Muscle of leg (tissue), 3 donors: ENCODE measurements at regions not wholly inside any gene's neighbourhood (a gene's known extent, or its start where the extent isn't known, plus 50 kb on each side); places are given as distances from the start of the nearest gene placed in this dataset.

Experiments used
- DNase-seq: peaks from one replicate; pipeline ENCODE4 v3.0.0; 2013
- H3K27ac ChIP-seq: one replicate; pipeline ENCODE4 v1.5.1; 2013; ENCODE audit warnings: mild to moderate bottlenecking, low read length, control low read depth
- H3K27me3 ChIP-seq: one replicate; pipeline ENCODE4 v1.6.1; 2013; ENCODE audit warnings: low read length; ENCODE audit not compliant: control insufficient read depth, insufficient read depth
- H3K36me3 ChIP-seq: one replicate; pipeline ENCODE4 v1.6.1; 2013; ENCODE audit warnings: low read length; ENCODE audit not compliant: control insufficient read depth, insufficient read depth
- H3K4me1 ChIP-seq: one replicate; pipeline ENCODE4 v1.6.1; 2013; ENCODE audit warnings: low read length; ENCODE audit not compliant: control insufficient read depth, insufficient read depth
- H3K4me3 ChIP-seq: one replicate; pipeline ENCODE4 v1.5.1; 2013; ENCODE audit warnings: low read length, control low read depth
- H3K9me3 ChIP-seq: replicated peaks from 2 replicates; pipeline ENCODE4 v1.6.1; 2013; ENCODE audit warnings: low read depth, low read length; ENCODE audit not compliant: control insufficient read depth
- WGBS: methylation state at CpG from one replicate; pipeline ENCODE4 v1.1.5; 2013; ENCODE audit warnings: missing lambda C conversion rate; ENCODE audit not compliant: insufficient coverage; 5-methylcytosine and 5-hydroxymethylcytosine counted together

- peaks cover 7% of the 10 kb centered on the region for H3K4me1 ChIP-seq
- no peak overlapping the region for H3K4me3 ChIP-seq
- H3K27me3 ChIP-seq, result peaks cover 64% of the 10 kb centered on the region
- no peaks in the 10 kb centered on the region for H3K36me3 ChIP-seq
- no peak for DNase-seq
- 0% methylated on average over 2 of the region's 5 CpGs for WGBS
- no peaks in the 10 kb centered on the region for H3K9me3 ChIP-seq
- H3K27ac ChIP-seq, result no peak overlapping the region
Observed at GRCh38 chr20:56928007-56928406, 298.9 kb downstream of the TFAP2C start.

- peaks cover 54% of the 10 kb centered on the region for H3K27me3 ChIP-seq
- 17% methylated on average over 4 of the region's 7 CpGs for WGBS
Observed at GRCh38 chr20:56929606-56930005, 300.5 kb downstream of the TFAP2C start.

GRCh38 chr20:56930876-56931275 lies 301.8 kb downstream of the TFAP2C start:
- Histone ChIP-seq H3K4me3 (no peak overlapping the region), H3K27ac (no peak overlapping the region), H3K9me3 (no peaks in the 10 kb centered on the region), H3K27me3 (peaks cover 41% of the 10 kb centered on the region), H3K4me1 (no peaks in the 10 kb centered on the region), H3K36me3 (no peaks in the 10 kb centered on the region)
- DNase-seq, result no peak
- WGBS, result 90% methylated on average over 3 of the region's 6 CpGs

More at GRCh38 chr20:56929606-56930005, 300.5 kb downstream of the TFAP2C start:
- Histone ChIP-seq H3K4me1 (peaks cover 7% of the 10 kb centered on the region), H3K27ac (no peak overlapping the region), H3K36me3 (no peaks in the 10 kb centered on the region), H3K4me3 (no peak overlapping the region), H3K9me3 (no peaks in the 10 kb centered on the region)
- DNase-seq, result no peak

GRCh38 chr20:56932575-56933330 lies 303.6 kb downstream of the TFAP2C start:
- Histone ChIP-seq H3K9me3 (no peaks in the 10 kb centered on the region), H3K4me3 (no peak overlapping the region), H3K4me1 (no peaks in the 10 kb centered on the region), H3K27me3 (peaks cover 35% of the 10 kb centered on the region), H3K27ac (no peak overlapping the region), H3K36me3 (no peaks in the 10 kb centered on the region)
- WGBS, result 100% methylated on average over 1 of the region's 6 CpGs
- no peak for DNase-seq

GRCh38 chr20:56933331-56933698 lies 304.2 kb downstream of the TFAP2C start:
- Histone ChIP-seq H3K4me1 (no peaks in the 10 kb centered on the region), H3K27ac (no peak overlapping the region), H3K27me3 (peaks cover 30% of the 10 kb centered on the region), H3K4me3 (no peak overlapping the region), H3K9me3 (no peaks in the 10 kb centered on the region), H3K36me3 (no peaks in the 10 kb centered on the region)
- no peak for DNase-seq
- no CpG with 5 or more reads among the region's 3 CpGs for WGBS

- Histone ChIP-seq H3K36me3 (no peaks in the 10 kb centered on the region), H3K27me3 (peaks cover 18% of the 10 kb centered on the region), H3K4me1 (no peaks in the 10 kb centered on the region), H3K27ac (no peak overlapping the region), H3K9me3 (no peaks in the 10 kb centered on the region), H3K4me3 (no peak overlapping the region)
- 67% methylated on average over 4 of the region's 6 CpGs for WGBS
- DNase-seq, result no peak
Observed at GRCh38 chr20:56934888-56935287, 305.8 kb downstream of the TFAP2C start.

- no peak overlapping the region for H3K27ac ChIP-seq
- H3K4me3 ChIP-seq, result no peak overlapping the region
- H3K9me3 ChIP-seq, result no peaks in the 10 kb centered on the region
- no peaks in the 10 kb centered on the region for H3K36me3 ChIP-seq
- H3K4me1 ChIP-seq, result no peaks in the 10 kb centered on the region
- DNase-seq, result no peak
- H3K27me3 ChIP-seq, result peaks cover 16% of the 10 kb centered on the region
Observed at GRCh38 chr20:56940466-56940865, 311.4 kb downstream of the TFAP2C start.

GRCh38 chr20:56941101-56941686 lies 312.1 kb downstream of the TFAP2C start:
- H3K9me3 ChIP-seq, result no peaks in the 10 kb centered on the region
- no peak overlapping the region for H3K4me3 ChIP-seq
- H3K27me3 ChIP-seq, result peaks cover 21% of the 10 kb centered on the region
- no peak overlapping the region for H3K27ac ChIP-seq
- WGBS, result 100% methylated on average over 1 of the region's 8 CpGs
- no peaks in the 10 kb centered on the region for H3K4me1 ChIP-seq
- DNase-seq, result no peak
- no peaks in the 10 kb centered on the region for H3K36me3 ChIP-seq

GRCh38 chr20:56943946-56944945 lies 315.1 kb downstream of the TFAP2C start:
- H3K4me1 ChIP-seq, result no peaks in the 10 kb centered on the region
- H3K9me3 ChIP-seq, result no peaks in the 10 kb centered on the region
- no peak for DNase-seq
- H3K27ac ChIP-seq, result no peak overlapping the region
- no peaks in the 10 kb centered on the region for H3K36me3 ChIP-seq
- no peak overlapping the region for H3K4me3 ChIP-seq
- peaks cover 28% of the 10 kb centered on the region for H3K27me3 ChIP-seq
- 48% methylated on average over 8 of the region's 17 CpGs for WGBS

GRCh38 chr20:56945057-56945456 lies 316.0 kb downstream of the TFAP2C start:
- H3K4me3 ChIP-seq, result no peak overlapping the region
- peaks cover 30% of the 10 kb centered on the region for H3K27me3 ChIP-seq
- no peaks in the 10 kb centered on the region for H3K4me1 ChIP-seq
- no peaks in the 10 kb centered on the region for H3K9me3 ChIP-seq
- no peak for DNase-seq
- H3K36me3 ChIP-seq, result no peaks in the 10 kb centered on the region
- H3K27ac ChIP-seq, result no peak overlapping the region
- no CpG with 5 or more reads among the region's 5 CpGs for WGBS
